Epithelial cell of proximal tubule (primary cell): ENCODE measurements at regions not wholly inside any gene's neighbourhood (a gene's known extent, or its start where the extent isn't known, plus 50 kb on each side); places are given as distances from the start of the nearest gene placed in this dataset.

Source experiments
- DNase-seq: peaks from one replicate; pipeline ENCODE4 v3.0.0-alpha.2; 2011; ENCODE audit warnings: low read depth
- H3K4me3 ChIP-seq: 2 replicates; pipeline ENCODE4 v1.5.1; 2011; ENCODE audit warnings: low read depth, mild to moderate bottlenecking, low read length
- TF ChIP-seq, protein P1 (sequence below): conservative IDR thresholded peaks from 2 replicates; pipeline ENCODE4 v1.5.1; 2012; ENCODE audit warnings: low read depth, mild to moderate bottlenecking, low read length

DNA sequence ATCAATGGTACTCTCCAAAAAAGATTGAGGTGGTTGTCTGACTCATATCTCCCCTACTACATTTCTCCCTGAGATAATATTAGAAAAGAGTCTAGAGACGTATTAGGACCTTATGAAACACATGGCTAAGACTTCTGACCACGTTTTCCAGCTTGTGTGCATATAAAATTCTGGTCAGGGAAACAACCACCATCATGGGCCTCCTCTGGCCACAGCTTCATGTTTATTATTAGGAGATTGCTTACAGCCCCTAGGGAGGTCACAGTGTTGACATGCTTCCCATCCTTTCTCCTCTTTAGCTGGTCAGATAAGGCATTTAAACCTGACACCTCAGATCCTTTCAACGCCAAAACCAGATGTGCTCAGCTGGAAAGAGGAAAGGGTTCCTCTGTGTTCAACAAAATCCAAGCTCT lies 620.2 kb downstream of the PLPP3 start:
- no peak for DNase-seq
- TF ChIP-seq, protein P1, sequence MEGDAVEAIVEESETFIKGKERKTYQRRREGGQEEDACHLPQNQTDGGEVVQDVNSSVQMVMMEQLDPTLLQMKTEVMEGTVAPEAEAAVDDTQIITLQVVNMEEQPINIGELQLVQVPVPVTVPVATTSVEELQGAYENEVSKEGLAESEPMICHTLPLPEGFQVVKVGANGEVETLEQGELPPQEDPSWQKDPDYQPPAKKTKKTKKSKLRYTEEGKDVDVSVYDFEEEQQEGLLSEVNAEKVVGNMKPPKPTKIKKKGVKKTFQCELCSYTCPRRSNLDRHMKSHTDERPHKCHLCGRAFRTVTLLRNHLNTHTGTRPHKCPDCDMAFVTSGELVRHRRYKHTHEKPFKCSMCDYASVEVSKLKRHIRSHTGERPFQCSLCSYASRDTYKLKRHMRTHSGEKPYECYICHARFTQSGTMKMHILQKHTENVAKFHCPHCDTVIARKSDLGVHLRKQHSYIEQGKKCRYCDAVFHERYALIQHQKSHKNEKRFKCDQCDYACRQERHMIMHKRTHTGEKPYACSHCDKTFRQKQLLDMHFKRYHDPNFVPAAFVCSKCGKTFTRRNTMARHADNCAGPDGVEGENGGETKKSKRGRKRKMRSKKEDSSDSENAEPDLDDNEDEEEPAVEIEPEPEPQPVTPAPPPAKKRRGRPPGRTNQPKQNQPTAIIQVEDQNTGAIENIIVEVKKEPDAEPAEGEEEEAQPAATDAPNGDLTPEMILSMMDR, result no peak
- H3K4me3 ChIP-seq, result no peak overlapping the region

DNA sequence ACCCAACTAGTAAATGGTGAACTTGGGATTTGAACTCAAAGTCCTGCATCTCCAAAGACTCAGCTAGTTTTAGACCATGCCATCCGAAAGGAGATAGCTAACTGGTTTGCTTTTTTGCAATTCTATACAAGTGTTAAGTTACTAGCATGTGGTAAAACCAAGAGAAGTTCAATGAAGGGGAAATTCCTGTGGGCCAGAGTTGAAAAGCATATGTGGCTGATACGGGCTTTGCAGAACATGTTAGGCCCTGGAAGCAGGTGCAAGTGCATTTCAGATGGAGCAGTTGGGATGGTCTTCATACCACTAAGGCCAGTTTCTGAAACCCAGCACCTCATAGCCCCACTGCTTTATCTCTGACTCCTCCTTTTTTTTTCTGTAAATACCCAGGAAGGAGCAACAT lies 620.9 kb downstream of the PLPP3 start:
- no peak for DNase-seq
- TF ChIP-seq, protein P1, result no peak
- no peak overlapping the region for H3K4me3 ChIP-seq

DNA sequence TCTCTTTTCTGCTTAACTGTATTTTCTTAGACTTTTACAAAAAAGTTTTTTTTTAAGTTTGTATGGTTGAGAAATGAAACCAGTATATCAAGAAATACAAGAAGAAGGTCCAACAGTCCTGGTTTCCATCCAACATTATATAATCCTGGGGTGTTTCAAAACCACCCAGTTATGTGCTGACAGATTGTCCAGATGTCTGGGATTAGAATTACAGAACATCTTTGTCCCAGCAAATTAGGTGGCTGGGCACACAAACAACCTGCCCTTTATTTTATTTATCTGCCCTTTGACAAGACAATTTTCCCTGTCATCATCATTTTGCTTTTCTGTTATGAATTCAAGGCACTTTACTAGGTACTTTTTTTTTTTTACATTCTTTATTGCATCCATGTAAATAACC lies 622.1 kb downstream of the PLPP3 start:
- TF ChIP-seq, protein P1, result no peak
- DNase-seq, result no peak
- no peak overlapping the region for H3K4me3 ChIP-seq

DNA sequence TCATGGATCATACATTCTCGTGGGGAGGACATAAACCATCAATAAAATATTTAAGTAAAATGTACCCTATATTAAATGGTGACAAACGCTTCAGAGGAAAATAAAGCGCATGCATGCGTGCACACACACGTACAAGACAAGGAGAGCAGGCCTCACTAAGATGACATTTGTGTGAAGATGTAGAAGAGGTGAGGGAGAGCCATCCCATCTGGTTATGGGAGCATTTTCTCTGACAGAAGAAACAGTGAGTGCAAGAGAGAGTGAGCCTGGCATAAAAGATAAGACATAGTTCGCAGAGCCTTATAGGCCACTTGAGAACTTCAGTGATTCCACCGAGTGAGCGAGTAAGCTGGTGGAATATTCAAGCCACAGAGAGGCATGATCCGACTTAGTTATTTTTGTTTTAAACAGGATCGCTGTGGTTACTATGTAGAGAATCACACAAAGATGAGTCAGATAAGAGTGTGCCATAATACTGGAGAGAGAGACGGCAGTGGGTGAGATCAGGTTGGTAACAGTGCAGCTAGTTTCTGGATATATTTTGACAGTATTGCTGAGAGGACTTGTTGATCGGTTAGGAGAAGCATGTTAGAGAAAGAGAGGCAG lies 624.2 kb downstream of the PLPP3 start:
- no peak for DNase-seq
- no peak overlapping the region for H3K4me3 ChIP-seq
- TF ChIP-seq, protein P1, result no peak

DNA sequence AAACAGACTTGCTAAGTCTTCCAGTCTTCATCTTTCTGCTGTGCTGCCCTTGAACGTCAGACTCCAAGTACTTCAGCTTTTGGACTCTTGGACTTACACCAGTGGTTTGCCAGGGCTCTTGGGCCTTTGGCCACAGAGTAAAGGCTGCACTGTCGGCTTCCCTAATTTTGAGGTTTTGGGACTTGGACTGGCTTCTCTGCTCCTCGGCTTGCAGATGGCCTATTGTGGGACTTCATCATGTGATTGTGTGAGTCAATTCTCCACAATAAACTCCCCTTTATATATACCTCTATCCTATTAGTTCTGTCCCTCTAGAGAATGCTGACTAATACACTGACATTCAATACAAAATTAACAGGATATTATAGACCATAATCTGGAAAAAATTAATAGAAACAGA lies 628.1 kb downstream of the PLPP3 start:
- DNase-seq, result no peak
- TF ChIP-seq, protein P1, result no peak
- H3K4me3 ChIP-seq, result no peak overlapping the region

DNA sequence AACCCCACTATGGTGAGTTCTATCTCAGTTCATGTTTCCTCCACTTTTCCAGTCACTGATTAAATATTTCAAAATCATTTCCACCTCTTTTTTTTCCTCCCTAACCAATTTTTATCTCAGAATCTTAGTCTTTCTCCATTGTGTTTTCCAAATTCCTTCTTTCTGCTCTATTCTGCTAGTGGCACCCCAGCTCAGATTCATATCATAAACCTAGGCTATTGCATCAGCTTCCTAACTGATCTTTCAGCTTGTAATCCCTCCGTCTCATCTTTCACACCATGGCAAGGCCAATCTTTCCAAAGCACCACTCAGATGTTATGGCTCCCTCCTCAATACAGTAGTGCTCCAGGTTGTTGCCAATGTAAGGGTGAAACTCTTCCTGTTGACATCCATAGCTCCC lies 631.9 kb downstream of the PLPP3 start:
- TF ChIP-seq, protein P1, result no peak
- no peak overlapping the region for H3K4me3 ChIP-seq
- DNase-seq, result no peak

DNA sequence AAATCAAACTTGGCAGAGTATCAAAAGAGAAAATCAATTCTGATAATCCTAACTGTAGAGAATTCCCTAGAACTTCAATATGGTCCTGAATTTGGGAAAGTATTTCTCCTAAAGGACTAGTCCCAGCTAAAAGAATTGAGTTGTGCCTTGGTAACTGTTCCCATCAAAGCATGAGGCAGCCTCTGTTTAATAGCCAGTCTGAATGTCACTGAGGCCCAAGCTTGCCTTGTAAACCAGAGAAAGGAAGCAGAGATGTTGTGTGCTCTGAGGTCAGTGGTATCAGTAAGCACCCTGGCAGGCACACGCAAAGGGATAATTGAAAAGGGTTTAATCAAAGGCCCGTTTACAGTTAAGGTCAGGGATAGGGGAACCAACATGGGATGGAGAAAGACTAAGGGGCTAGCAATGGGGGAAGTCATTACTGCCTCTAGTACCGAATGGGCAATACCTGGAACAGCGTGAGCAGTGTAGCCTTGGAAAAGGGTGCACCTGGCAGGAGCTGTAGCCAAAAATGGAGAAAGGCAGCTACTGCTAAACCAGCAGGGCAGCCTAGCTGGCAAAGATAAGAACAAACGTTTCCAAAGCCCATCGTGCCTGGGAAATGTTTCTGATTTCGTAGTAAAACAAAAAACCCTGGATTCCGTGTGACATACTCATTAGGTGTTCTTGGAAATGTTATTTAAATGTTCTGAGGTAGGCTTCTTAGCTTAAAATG lies 635.5 kb downstream of the PLPP3 start:
- no peak overlapping the region for H3K4me3 ChIP-seq
- TF ChIP-seq, protein P1, result no peak
- no peak for DNase-seq
